BJ (cell line): ENCODE measurements at regions not wholly inside any gene's neighbourhood (a gene's known extent, or its start where the extent isn't known, plus 50 kb on each side); places are given as distances from the start of the nearest gene placed in this dataset.
"Not testable (repeated sequence)": the region's sequence is repeated elsewhere in the genome, so short reads cannot be mapped to it uniquely, and the experiment has no call there.

Experiments used
- CTCF ChIA-PET: fragments of 350-600 bp; formaldehyde crosslinking; extraction: SDS; loops from one replicate; lab custom pipeline; 2021; ENCODE audit warnings: antibody characterized with exemption, inconsistent platforms; lab: Yijun Ruan, JAX
- POLR2A ChIA-PET: fragments of 300-600 bp; sonication (Branson Sonifier 250); formaldehyde crosslinking; extraction: SDS; loops from one replicate; lab custom pipeline; 2021; ENCODE audit warnings: antibody characterized with exemption; lab: Charles Lee
- DNase-seq: peaks from one replicate; pipeline ENCODE4 v3.0.0-alpha.2; 2011; ENCODE audit warnings: low read depth
- H3K27me3 ChIP-seq: 2 replicates; pipeline ENCODE4 v1.6.0; 2011; ENCODE audit warnings: low read length; ENCODE audit not compliant: control insufficient read depth, insufficient read depth
- H3K36me3 ChIP-seq: 2 replicates; pipeline ENCODE4 v1.5.1; 2011; ENCODE audit warnings: low read length; ENCODE audit not compliant: control insufficient read depth, insufficient read depth
- H3K4me3 ChIP-seq: 2 replicates; pipeline ENCODE4 v1.5.1; 2011; ENCODE audit warnings: low read depth, mild to moderate bottlenecking, control low read depth, low read length
- TF ChIP-seq, protein P1 (sequence below): IDR thresholded peaks from 2 replicates; pipeline ENCODE4 v1.5.1; 2011; ENCODE audit warnings: low read depth, mild to moderate bottlenecking, control low read depth, inconsistent platforms, low read length, moderate library complexity; ENCODE audit not compliant: insufficient read depth

DNA sequence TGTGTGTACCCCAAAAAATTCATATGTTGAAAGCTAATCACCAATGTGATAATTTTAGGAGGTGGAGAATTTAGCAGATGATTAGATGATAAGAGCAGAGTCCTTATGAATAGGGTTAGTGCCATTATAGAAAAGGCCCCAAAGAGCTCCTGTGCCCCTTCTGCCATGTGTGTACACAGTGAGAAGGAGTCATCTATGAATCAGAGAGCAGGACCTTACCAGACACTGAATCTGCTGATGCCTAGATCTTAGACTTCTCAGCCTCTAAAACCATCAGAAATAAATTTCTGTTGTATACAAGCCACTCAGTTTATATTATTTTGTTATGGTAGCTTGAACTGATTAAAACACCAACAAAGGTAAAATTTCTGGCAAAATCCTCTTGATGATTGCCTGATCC, 560.0 kb upstream of the CDH2 start:
- TF ChIP-seq, protein P1, sequence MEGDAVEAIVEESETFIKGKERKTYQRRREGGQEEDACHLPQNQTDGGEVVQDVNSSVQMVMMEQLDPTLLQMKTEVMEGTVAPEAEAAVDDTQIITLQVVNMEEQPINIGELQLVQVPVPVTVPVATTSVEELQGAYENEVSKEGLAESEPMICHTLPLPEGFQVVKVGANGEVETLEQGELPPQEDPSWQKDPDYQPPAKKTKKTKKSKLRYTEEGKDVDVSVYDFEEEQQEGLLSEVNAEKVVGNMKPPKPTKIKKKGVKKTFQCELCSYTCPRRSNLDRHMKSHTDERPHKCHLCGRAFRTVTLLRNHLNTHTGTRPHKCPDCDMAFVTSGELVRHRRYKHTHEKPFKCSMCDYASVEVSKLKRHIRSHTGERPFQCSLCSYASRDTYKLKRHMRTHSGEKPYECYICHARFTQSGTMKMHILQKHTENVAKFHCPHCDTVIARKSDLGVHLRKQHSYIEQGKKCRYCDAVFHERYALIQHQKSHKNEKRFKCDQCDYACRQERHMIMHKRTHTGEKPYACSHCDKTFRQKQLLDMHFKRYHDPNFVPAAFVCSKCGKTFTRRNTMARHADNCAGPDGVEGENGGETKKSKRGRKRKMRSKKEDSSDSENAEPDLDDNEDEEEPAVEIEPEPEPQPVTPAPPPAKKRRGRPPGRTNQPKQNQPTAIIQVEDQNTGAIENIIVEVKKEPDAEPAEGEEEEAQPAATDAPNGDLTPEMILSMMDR: no peak
- DNase-seq: no peak
- no peaks in the 10 kb centered on the region for H3K36me3 ChIP-seq
- no peaks in the 10 kb centered on the region for H3K27me3 ChIP-seq
- POLR2A ChIA-PET: interaction anchor here (0.6 kb wide), 1 partner anchor 566 kb away, joined by 6 read pairs; no protein-coding TSS in a partner anchor
- H3K4me3 ChIP-seq: no peak overlapping the region
- CTCF ChIA-PET: interaction anchor here (1.4 kb wide), 1 partner anchor 32 kb away, joined by 4 read pairs; no protein-coding TSS in a partner anchor

DNA sequence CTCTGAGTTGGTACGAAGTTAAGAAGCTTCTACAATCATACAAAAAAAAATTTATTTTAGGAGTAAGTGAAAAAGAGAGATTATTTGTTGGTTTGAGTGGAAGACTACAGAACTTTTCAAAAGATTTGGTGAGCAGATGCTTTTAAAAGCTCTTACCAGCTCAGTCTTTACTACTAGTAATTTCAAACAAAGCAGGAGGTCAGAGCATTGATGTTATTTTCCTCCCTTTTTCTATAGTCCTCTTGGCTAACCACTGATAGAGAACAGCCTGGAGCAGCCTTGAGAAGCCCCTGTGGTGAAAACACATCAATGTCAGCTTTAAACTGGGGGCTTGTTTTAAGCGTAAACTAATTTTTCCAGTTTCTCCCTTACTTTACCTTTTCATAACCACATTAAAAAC, 559.3 kb upstream of the CDH2 start:
- DNase-seq: no peak
- CTCF ChIA-PET: interaction anchor here (0.9 to 1.4 kb wide), 2 partner anchors 33 to 649 kb away, joined by 3 to 4 read pairs; no protein-coding TSS in a partner anchor
- TF ChIP-seq, protein P1: no peak

DNA sequence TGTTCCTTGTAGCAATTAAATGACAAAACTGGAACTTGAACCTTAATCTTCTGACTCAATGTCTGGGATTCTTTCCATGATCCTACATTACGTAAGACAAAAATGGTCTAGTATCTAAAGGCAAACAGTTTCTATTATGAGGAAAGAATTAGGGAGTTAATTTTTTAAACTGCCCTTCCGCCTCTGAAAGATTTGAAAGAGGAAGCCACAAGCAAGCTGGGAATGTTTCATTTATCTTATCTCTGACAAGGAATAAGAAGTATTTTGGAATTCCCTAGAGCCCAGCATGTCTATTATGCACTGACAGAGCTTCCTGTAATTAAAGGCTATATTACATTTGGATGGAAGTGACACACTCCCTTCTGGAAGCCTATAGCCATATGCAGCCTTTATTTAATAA, 558.8 kb upstream of the CDH2 start:
- TF ChIP-seq, protein P1: no peak
- H3K4me3 ChIP-seq: no peak overlapping the region
- H3K27me3 ChIP-seq: no peaks in the 10 kb centered on the region
- CTCF ChIA-PET: interaction anchor here (0.9 kb wide), 1 partner anchor 649 kb away, joined by 3 read pairs; no protein-coding TSS in a partner anchor
- no peaks in the 10 kb centered on the region for H3K36me3 ChIP-seq
- POLR2A ChIA-PET: no interaction called here
- DNase-seq: peak; percentile 88

More for the DNA sequence above, 559.3 kb upstream of the CDH2 start:
- Histone ChIP-seq H3K4me3 (no peak overlapping the region), H3K27me3 (no peaks in the 10 kb centered on the region), H3K36me3 (no peaks in the 10 kb centered on the region)
- POLR2A ChIA-PET: interaction anchor here (0.6 kb wide), 1 partner anchor 565 kb away, joined by 6 read pairs; no protein-coding TSS in a partner anchor

DNA sequence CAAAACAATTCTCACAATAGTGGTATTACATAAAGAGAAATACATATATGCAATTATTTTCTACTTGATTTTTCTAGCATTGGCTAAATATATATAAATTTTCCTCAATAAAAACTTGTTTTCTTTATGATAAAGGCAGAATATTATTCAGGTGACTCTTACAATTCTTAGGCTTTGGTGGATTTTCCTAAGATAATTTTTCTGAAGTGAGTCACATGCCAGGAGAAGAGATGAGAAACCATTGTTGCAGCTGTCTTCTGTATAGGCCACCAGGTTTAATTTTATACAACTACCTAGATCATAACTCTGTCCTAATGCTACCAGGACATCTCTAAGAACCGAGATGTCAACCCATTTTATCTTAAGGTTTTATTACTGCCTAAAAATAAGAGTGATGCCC, 552.4 kb upstream of the CDH2 start:
- H3K36me3 ChIP-seq: no peaks in the 10 kb centered on the region
- TF ChIP-seq, protein P1: no peak
- no peak for DNase-seq
- H3K4me3 ChIP-seq: no peak overlapping the region
- ChIA-PET CTCF (no interaction called here), POLR2A (no interaction called here)
- H3K27me3 ChIP-seq: no peaks in the 10 kb centered on the region

DNA sequence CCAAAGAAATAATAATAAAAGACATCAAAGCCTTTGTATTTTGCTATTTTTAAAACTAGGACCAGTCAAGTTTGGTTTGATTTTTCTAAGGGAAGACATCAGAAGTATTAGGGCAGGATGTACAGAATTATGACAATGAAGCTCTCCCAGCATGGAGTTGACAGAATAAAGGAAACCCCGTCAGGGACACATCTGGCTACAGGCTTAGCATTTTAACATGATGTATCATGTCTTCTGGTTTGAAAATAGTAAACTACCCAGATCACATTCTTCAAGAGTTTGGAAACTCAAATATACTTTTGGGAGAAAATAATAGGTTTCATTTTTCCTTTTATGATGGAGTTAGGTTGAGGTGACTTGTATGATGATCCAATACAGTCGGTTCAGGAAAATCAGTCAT, 552.0 kb upstream of the CDH2 start:
- DNase-seq: no peak
- ChIA-PET POLR2A (no interaction called here), CTCF (no interaction called here)
- TF ChIP-seq, protein P1: no peak
- Histone ChIP-seq H3K4me3 (no peak overlapping the region), H3K36me3 (no peaks in the 10 kb centered on the region), H3K27me3 (no peaks in the 10 kb centered on the region)

DNA sequence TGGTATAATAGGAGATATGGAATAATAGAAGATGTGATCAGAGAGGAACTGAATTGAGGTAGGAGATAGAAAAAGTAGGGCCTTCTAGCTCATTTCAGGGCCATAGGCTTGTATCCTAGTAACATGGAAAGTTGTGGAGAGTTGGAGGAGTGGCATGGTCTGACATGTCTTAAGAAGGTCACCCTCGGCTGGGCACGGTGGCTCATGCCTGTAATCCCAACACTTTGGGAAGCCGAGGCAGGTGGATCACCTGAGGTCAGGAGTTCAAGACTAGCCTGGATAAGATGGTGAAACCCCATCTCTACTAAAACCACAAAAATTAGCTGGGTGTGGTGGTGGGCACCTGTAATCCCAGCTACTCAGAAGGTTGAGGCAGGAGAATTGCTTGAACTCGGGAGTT, 550.3 kb upstream of the CDH2 start:
- H3K27me3 ChIP-seq, H3K4me3 ChIP-seq, DNase-seq, POLR2A ChIA-PET, H3K36me3 ChIP-seq: not testable (repeated sequence)
- CTCF ChIA-PET: interaction anchor here (1.2 kb wide), 1 partner anchor 9 kb away, joined by 3 read pairs; no protein-coding TSS in a partner anchor
